Occipital lobe (tissue), 1 donor: ENCODE measurements at regions not wholly inside any gene's neighbourhood (a gene's known extent, or its start where the extent isn't known, plus 50 kb on each side); places are given as distances from the start of the nearest gene placed in this dataset.
"Not testable (repeated sequence)": the region's sequence is repeated elsewhere in the genome, so short reads cannot be mapped to it uniquely, and the experiment has no call there.

Source experiments
- DNase-seq: peaks from one replicate; lab custom pipeline; 2025; lab: John Stamatoyannopoulos, UW

DNA sequence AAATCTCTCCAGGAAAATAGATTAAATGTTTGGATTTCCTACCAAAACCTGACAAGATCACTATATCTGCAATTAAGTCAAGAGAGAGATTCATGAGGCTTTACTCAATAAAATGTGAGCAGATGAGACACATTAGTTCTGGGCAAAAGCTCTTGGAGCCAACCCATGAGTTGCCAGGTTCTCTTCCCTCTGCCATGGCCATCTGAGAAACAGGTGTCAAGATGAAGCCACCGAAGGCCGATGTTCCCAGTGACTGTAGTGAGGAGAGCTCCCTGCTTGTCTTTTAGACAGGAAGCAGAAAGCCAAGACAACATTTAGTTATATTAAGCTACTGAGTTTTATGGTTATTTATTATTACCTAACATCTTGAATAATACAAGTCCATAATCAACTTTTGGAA, 1068.7 kb downstream of the STPG2 start:
- DNase-seq: no peak

DNA sequence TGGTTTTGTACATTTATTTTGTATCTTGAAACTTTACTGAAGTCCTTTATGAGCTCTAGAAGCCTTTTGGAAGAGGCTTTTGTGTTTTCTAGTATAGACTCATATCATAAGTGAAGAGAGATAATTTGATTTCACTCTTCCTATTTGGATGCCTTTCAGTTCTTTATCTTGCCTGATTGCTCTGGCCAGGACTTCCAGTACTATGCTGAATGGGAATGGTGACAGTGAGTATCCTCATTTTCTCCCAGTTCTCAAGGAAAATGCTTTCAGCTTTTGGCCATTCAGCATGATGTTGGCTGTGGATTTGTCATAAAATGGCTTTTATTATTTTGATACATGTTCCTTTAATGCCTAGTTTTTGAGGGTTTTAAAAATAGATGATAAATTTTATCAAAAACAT, 1061.3 kb downstream of the STPG2 start:
- no peak for DNase-seq

GRCh38 chr4:97097036-97097435, 1046.2 kb downstream of the STPG2 start:
- DNase-seq: not testable (repeated sequence)

- DNase-seq: not testable (repeated sequence)
These were observed 1042.1 kb downstream of the STPG2 start for GRCh38 chr4:97101171-97101570.

DNA sequence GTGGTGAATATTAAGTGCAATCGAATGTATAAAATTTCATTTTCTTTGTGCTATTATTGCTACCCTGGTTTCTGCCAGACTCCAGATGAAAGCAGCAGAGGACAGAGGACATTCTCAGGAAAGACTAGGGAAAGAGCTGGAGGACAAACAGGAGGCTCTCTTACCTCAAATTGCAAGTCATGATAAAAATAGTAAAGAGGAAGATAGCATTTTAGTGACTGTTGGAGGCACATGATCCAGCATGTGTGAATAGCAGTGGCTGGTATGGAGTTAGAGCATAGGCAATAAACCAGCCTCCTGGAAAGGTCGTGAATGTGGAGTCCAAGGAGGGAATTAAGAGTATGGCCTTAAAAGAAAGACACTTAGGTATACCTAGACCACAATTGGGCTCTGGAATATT, 1040.0 kb downstream of the STPG2 start:
- DNase-seq: no peak

DNA sequence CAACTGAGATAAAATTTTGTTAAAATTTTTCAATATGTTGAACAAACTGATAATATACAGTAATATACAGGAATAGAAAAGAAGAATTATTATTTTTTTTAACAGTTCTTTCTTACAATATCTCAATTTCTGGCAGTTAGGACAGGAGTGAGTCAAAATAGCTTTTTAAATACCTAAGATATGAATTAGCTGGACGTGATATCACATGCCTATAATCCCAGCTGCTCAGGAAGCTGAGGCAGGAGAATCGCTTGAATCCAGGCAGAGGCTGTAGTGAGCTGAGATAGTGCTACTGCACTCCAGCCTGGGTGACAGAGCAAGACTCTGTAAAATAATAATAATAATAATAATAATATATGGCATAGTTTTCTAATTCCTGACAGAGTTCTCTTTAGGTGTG, 1039.3 kb downstream of the STPG2 start:
- DNase-seq: no peak

DNA sequence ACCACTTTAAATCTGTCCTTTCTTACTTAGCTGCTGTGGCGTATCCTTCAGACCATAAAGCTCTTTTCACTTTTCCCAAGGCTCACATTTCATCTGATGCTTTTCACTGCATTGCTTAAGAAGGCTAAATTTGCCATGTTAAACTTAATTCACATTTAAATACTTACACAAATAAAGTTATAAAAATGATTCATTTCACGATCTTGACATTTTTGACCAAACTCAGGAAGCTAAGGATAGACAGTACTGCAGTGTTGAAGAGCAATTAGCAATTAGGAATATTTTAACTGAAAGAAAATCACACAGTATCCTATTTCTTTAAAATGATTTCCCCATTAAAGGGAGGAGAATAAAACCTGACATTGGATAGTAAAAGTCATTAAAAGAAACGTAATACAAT, 1038.6 kb downstream of the STPG2 start:
- DNase-seq: no peak

- no peak for DNase-seq
These were observed 1037.8 kb downstream of the STPG2 start for GRCh38 chr4:97105347-97106099.

DNA sequence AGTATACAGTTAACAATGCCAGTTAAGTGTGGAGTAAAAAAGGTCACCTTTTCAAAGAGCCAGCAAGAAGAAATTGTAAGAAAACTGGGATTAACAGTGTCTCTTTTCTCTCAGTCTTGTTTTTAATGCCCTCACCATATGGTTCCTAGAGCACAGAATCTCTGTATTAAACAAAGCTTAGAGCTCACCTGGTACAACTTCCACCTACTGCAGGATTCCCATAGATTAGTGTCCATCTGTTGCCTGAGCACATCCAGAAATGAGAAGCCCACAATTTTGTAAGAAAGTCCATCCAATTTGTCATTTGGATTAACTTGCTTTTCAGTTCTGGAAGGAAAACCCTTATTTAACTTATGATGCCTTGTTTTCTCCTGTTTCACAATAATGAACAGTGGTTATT, 1037.1 kb downstream of the STPG2 start:
- DNase-seq: no peak

DNA sequence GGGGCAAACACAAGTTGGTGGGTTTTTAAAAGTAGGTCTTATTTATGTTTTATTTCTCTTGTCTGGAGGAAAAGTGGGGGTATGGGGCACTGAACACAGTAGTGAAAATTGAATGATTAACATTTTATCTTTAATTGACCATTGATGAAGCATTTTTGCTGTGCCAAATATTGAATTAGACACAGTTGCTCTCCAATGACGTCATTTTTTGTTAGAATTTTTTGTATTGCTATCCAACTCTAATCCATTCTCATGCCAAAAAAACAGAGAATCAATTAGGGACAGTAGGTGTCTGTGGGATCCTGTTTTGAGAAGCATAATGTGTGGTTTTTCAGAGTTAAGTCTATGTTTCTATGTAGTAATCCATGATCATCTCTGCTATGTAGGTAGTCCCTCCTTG, 1032.8 kb downstream of the STPG2 start:
- no peak for DNase-seq

GRCh38 chr4:97116511-97116910, 1026.8 kb downstream of the STPG2 start:
- DNase-seq: no peak

DNA sequence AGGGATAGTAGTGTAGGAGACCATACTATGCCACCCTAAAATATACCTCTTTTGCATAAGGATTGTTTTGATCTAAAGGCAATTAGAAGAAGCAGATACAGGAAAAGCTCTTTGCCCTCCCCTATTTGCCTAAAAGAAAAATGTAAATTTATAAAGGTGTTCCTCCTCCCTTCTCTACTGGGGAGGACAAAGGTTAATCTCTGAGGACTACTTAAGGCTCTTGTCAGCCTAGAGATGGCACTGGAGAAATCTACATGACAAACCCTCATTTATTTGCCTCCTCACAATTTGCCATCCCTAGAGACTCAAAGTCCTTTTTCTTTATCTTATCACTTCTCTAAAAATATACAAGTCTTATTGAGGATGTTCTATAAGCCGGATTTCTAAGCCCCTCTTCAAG, 1021.8 kb downstream of the STPG2 start:
- DNase-seq: no peak

GRCh38 chr4:97123573-97123972, 1019.7 kb downstream of the STPG2 start:
- no peak for DNase-seq

DNA sequence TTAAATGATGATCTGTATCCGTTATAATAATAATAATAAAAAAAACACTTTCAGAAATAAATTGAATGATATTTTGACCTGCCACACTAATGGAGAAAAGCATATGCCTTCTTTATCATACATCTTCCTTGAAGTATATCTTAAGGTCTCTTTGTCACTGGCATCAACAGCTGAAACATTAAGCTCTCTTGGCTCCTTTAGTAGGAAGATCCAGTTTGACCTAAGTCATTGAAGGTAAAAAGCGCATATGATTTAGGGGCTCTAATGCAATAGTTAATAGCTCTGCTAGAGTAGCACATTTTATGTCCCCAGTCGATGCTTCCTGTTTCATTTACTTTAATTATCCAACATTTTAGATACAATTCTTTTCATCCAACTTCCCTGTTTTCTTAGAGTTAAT, 1010.8 kb downstream of the STPG2 start:
- DNase-seq: no peak

DNA sequence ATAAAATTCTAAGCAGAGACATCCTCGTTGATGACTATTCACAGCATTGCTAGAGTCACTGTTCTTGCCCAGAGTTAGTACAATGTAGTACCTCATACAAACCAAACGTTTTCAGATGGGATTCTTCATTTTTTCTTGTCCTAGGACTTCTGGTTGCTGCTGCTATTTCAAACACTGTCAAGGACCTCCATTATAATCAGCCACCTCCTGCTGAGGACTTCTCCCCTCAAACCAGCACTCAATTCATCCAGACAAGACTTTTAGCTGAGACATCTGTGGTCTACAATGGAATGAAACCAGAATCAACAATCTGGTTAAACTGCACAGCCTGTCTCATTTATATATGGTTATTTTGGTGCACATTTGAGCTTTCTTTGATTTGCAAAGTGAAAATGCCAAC, 1008.8 kb downstream of the STPG2 start:
- no peak for DNase-seq

- DNase-seq: no peak
These were observed 1003.5 kb downstream of the STPG2 start for GRCh38 chr4:97139791-97140190.

DNA sequence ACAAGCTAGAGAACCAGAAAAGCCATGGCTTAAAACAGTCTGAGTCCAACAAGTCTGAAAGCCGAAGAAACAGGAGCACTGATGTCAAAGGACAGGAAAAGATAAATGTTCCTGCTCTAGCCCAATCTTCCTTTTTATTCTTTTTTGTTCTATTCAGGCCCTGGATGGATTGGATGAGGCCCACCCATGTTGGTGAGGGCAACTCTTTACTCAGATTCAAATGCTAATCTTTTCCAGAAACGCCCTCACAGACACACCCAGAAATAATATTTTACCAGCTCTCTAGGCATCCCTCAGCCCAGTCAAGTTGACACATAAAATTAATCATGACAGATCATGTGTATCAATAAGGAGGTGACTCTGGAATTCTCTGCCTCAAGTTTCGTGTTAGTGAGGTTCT, 1002.7 kb downstream of the STPG2 start:
- DNase-seq: no peak

DNA sequence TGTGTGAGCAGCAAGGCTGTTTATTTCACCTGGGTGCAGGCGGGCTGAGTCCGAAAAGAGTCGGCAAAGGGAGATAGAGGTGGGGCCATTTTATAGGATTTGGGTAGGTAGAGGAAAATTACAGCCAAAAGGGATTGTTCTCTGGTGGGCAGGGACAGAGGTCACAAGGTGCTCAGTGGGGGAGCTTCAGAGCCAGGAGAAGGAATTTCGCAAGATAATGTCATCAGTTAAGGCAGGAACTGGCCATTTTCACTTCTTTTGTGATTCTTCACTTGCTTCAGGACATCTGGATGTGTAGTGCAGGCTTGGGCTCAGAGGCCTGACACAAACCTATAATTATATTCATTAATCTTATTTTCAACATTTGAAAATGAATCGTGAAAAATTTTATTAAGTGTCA, 1001.9 kb downstream of the STPG2 start:
- not testable (repeated sequence) for DNase-seq

GRCh38 chr4:97142410-97142809, 1000.9 kb downstream of the STPG2 start:
- DNase-seq: no peak

GRCh38 chr4:97142893-97143292, 1000.4 kb downstream of the STPG2 start:
- no peak for DNase-seq

DNA sequence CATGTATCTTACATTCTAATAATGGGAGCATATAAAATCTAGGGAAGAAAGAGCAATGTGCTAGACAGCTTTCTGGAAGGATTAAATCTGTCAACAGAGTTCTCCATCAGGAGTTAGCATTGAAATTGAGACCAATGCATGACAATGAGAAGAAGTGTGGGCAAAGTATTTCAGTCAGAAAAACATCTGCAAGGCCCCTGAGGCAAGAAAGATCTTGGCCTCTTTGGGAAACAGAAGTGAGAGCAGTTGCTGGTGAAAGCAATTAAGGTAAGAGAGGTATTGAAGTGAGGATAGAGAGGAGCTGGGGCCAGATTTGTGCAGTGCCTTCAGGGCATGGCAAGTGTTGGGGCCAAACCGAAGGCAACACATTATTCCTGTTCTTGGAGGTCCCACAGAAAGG, 999.1 kb downstream of the STPG2 start:
- DNase-seq: no peak

GRCh38 chr4:97150966-97151365, 992.3 kb downstream of the STPG2 start:
- DNase-seq: no peak

GRCh38 chr4:97152149-97152548, 991.1 kb downstream of the STPG2 start:
- no peak for DNase-seq

DNA sequence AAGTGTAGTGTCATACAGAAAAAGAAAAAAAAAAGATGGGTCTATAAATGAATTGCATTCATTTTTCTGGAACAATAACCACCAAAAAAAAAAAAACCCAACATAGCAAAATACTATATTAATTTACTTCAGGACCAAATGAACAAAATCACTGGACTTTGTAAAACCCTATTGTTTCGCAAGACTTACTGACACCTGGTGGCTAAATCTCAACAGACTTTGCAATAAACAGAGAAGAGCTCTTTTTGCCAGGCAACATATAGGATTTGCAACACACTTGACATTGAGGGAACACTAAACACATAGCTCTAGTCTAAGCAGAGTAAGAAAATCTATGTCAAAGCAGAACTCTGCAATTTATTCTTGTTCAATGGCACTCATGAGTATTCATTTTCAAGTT, 990.2 kb downstream of the STPG2 start:
- DNase-seq: no peak
